GM23338 (cell line): ENCODE measurements at regions not wholly inside any gene's neighbourhood (a gene's known extent, or its start where the extent isn't known, plus 50 kb on each side); places are given as distances from the start of the nearest gene placed in this dataset.

Source experiments
- ATAC-seq: fragments of 200-7000 bp; cut with Tn5 transposase; 3 replicates; pipeline ENCODE4 v1.9.1; 2020
- DNase-seq: peaks from one replicate; pipeline ENCODE4 v3.0.0-alpha.2; 2015; ENCODE audit warnings: low spot score
- H2AFZ ChIP-seq: fragments of 200-600 bp; sonication (generic); 2 replicates; pipeline ENCODE4 v1.8.0; 2016; ENCODE audit warnings: antibody characterized with exemption, mild to moderate bottlenecking, moderate library complexity
- H3F3A ChIP-seq: fragments of 200-600 bp; sonication (generic); replicated peaks from 2 replicates; pipeline ENCODE4 v1.8.0; 2017; ENCODE audit warnings: antibody characterized with exemption, mixed run types, low read depth
- H3K27ac ChIP-seq: fragments of 200-600 bp; sonication (generic); 2 replicates; pipeline ENCODE4 v1.6.1; 2016; ENCODE audit warnings: low read depth
- H3K27me3 ChIP-seq: fragments of 200-600 bp; sonication (generic); 2 replicates; pipeline ENCODE4 v1.8.0; 2016; ENCODE audit warnings: mild to moderate bottlenecking, mixed run types, moderate library complexity; ENCODE audit not compliant: insufficient read depth
- H3K36me3 ChIP-seq: fragments of 200-600 bp; sonication (generic); 2 replicates; pipeline ENCODE4 v1.8.0; 2016; ENCODE audit warnings: mild to moderate bottlenecking; ENCODE audit not compliant: insufficient read depth
- H3K4me1 ChIP-seq: fragments of 200-600 bp; sonication (generic); 2 replicates; pipeline ENCODE4 v1.8.0; 2016; ENCODE audit warnings: mild to moderate bottlenecking, moderate library complexity; ENCODE audit not compliant: insufficient read depth
- H3K4me2 ChIP-seq: fragments of 200-600 bp; sonication (generic); 2 replicates; pipeline ENCODE4 v1.7.1; 2017; ENCODE audit warnings: mixed run types
- H3K4me3 ChIP-seq: fragments of 200-600 bp; sonication (generic); 2 replicates; pipeline ENCODE4 v1.6.1; 2016; ENCODE audit warnings: mixed run types
- H3K79me2 ChIP-seq: fragments of 200-600 bp; sonication (generic); replicated peaks from 2 replicates; pipeline ENCODE4 v1.8.0; 2017; ENCODE audit warnings: mild to moderate bottlenecking; ENCODE audit not compliant: insufficient read depth
- H3K9me2 ChIP-seq: fragments of 200-600 bp; sonication (generic); 2 replicates; pipeline ENCODE4 v1.8.0; 2017; ENCODE audit not compliant: insufficient read depth
- H4K20me1 ChIP-seq: fragments of 200-600 bp; sonication (generic); replicated peaks from 2 replicates; pipeline ENCODE4 v1.8.0; 2017; ENCODE audit warnings: mild to moderate bottlenecking; ENCODE audit not compliant: insufficient read depth
- H3K27ac Mint-ChIP-seq: 2 replicates; pipeline ENCODE4 v1.8.0; 2020; ENCODE audit warnings: inconsistent platforms, mild to moderate bottlenecking, moderate library complexity, mixed read lengths
- H3K27me3 Mint-ChIP-seq: 3 replicates; pipeline ENCODE4 v1.8.0; 2022; ENCODE audit warnings: low read depth, mild to moderate bottlenecking, moderate library complexity, mixed read lengths, inconsistent platforms; ENCODE audit not compliant: insufficient read depth, poor library complexity
- H3K36me3 Mint-ChIP-seq: 3 replicates; pipeline ENCODE4 v1.8.0; 2021; ENCODE audit warnings: low read depth, mild to moderate bottlenecking, inconsistent platforms, moderate library complexity, mixed read lengths
- H3K4me1 Mint-ChIP-seq: 3 replicates; pipeline ENCODE4 v1.8.0; 2020; ENCODE audit warnings: mild to moderate bottlenecking, inconsistent platforms, mixed read lengths
- H3K4me3 Mint-ChIP-seq: 3 replicates; pipeline ENCODE4 v1.8.0; 2021; ENCODE audit warnings: moderate library complexity, mild to moderate bottlenecking, inconsistent platforms, mixed read lengths
- H3K9me3 Mint-ChIP-seq: 3 replicates; pipeline ENCODE4 v1.8.0; 2020; ENCODE audit warnings: moderate library complexity, mild to moderate bottlenecking, inconsistent platforms, mixed read lengths
- CREB1 ChIP-seq: fragments of 250-450 bp; sonication (Bioruptor Pico); IDR thresholded peaks from 2 replicates; pipeline ENCODE4 v1.5.0; 2020; ENCODE audit warnings: low read depth, mild to moderate bottlenecking, moderate library complexity
- ETS1 ChIP-seq: IDR thresholded peaks from 2 replicates; pipeline ENCODE4 v1.6.1; 2016; ENCODE audit warnings: antibody characterized with exemption
- EZH2 ChIP-seq: fragments of 200-600 bp; sonication (generic); IDR thresholded peaks from one replicate; pipeline ENCODE4 v1.8.0; 2017; ENCODE audit warnings: antibody characterized with exemption, mild to moderate bottlenecking, low read depth; ENCODE audit not compliant: unreplicated experiment
- EZH2phosphoT487 ChIP-seq: fragments of 200-600 bp; sonication (generic); IDR thresholded peaks from one replicate; pipeline ENCODE4 v1.8.1; 2018; ENCODE audit warnings: antibody characterized with exemption; ENCODE audit not compliant: unreplicated experiment
- JUNB ChIP-seq: IDR thresholded peaks from one replicate; pipeline ENCODE4 v1.6.1; 2016; ENCODE audit warnings: antibody characterized with exemption; ENCODE audit not compliant: unreplicated experiment
- POLR2AphosphoS5 ChIP-seq: IDR thresholded peaks from 2 replicates; pipeline ENCODE4 v1.6.1; 2016; ENCODE audit warnings: antibody characterized with exemption, low read depth
- STAT1 ChIP-seq: IDR thresholded peaks from one replicate; pipeline ENCODE4 v1.6.1; 2016; ENCODE audit warnings: antibody characterized with exemption; ENCODE audit not compliant: unreplicated experiment
- ZNF114 ChIP-seq: fragments of 250-450 bp; sonication (Bioruptor Pico); IDR thresholded peaks from 2 replicates; pipeline ENCODE4 v1.5.0; 2020; ENCODE audit warnings: mild to moderate bottlenecking, moderate library complexity
- ZNF331 ChIP-seq: fragments of 250-450 bp; sonication (Bioruptor Pico); IDR thresholded peaks from 2 replicates; pipeline ENCODE4 v1.5.0; 2020; ENCODE audit warnings: low read depth, mild to moderate bottlenecking, moderate library complexity
- ZNF462 ChIP-seq: fragments of 250-450 bp; sonication (Bioruptor Pico); IDR thresholded peaks from 2 replicates; pipeline ENCODE4 v1.5.0; 2020; ENCODE audit warnings: mild to moderate bottlenecking, moderate library complexity
- TF ChIP-seq, protein P1 (sequence below), 2 experiments: fragments of 200-600 bp in 1 of 2; sonication (generic) in 1 of 2; conservative IDR thresholded peaks; 2 replicates each; pipeline versions ENCODE4 v1.5.1 to v1.6.1; 2016 to 2017; ENCODE audit warnings: antibody characterized with exemption in 2 of 2, low read depth in 2 of 2, mild to moderate bottlenecking in 2 of 2, moderate library complexity in 1 of 2
- TF ChIP-seq, protein P2 (sequence below): IDR thresholded peaks from one replicate; pipeline ENCODE4 v1.6.1; 2018; ENCODE audit warnings: antibody characterized with exemption; ENCODE audit not compliant: unreplicated experiment

GRCh38 chr1:192497214-192497794 is 78.3 kb upstream of the RGS1 start:
- ATAC-seq, result no peak

More at GRCh38 chr1:192497214-192497794, 78.3 kb upstream of the RGS1 start:
- Histone ChIP-seq H3K9me2 (peaks cover 5% of the 10 kb centered on the region; the same call in 1 of the 2 replicates), H3K27me3 (no peaks in the 10 kb centered on the region), H3K4me2 (no peak overlapping the region), H4K20me1 (no peaks in the 10 kb centered on the region), H3K79me2 (no peaks in the 10 kb centered on the region), H3F3A (no peaks in the 10 kb centered on the region), H3K27ac (no peak overlapping the region), H3K4me1 (no peaks in the 10 kb centered on the region), H3K4me3 (no peak overlapping the region), H3K36me3 (no peaks in the 10 kb centered on the region), H2AFZ (no peak overlapping the region)
- no peaks in the 10 kb centered on the region for H3K27me3 Mint-ChIP-seq
- TF ChIP-seq, protein P1, sequence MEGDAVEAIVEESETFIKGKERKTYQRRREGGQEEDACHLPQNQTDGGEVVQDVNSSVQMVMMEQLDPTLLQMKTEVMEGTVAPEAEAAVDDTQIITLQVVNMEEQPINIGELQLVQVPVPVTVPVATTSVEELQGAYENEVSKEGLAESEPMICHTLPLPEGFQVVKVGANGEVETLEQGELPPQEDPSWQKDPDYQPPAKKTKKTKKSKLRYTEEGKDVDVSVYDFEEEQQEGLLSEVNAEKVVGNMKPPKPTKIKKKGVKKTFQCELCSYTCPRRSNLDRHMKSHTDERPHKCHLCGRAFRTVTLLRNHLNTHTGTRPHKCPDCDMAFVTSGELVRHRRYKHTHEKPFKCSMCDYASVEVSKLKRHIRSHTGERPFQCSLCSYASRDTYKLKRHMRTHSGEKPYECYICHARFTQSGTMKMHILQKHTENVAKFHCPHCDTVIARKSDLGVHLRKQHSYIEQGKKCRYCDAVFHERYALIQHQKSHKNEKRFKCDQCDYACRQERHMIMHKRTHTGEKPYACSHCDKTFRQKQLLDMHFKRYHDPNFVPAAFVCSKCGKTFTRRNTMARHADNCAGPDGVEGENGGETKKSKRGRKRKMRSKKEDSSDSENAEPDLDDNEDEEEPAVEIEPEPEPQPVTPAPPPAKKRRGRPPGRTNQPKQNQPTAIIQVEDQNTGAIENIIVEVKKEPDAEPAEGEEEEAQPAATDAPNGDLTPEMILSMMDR (conservative IDR thresholded peaks at IDR 0.05; ENCODE audit: low read depth in 2 of 2), result no peak
- TF ChIP-seq EZH2 (no peak), STAT1 (no peak), ZNF114 (CRISPR knock-in tag) (no peak), JUNB (no peak), ZNF331 (CRISPR knock-in tag) (no peak), ETS1 (no peak), CREB1 (CRISPR knock-in tag) (no peak), EZH2phosphoT487 (no peak), ZNF462 (CRISPR knock-in tag) (no peak), POLR2AphosphoS5 (no peak)
- TF ChIP-seq, protein P2, sequence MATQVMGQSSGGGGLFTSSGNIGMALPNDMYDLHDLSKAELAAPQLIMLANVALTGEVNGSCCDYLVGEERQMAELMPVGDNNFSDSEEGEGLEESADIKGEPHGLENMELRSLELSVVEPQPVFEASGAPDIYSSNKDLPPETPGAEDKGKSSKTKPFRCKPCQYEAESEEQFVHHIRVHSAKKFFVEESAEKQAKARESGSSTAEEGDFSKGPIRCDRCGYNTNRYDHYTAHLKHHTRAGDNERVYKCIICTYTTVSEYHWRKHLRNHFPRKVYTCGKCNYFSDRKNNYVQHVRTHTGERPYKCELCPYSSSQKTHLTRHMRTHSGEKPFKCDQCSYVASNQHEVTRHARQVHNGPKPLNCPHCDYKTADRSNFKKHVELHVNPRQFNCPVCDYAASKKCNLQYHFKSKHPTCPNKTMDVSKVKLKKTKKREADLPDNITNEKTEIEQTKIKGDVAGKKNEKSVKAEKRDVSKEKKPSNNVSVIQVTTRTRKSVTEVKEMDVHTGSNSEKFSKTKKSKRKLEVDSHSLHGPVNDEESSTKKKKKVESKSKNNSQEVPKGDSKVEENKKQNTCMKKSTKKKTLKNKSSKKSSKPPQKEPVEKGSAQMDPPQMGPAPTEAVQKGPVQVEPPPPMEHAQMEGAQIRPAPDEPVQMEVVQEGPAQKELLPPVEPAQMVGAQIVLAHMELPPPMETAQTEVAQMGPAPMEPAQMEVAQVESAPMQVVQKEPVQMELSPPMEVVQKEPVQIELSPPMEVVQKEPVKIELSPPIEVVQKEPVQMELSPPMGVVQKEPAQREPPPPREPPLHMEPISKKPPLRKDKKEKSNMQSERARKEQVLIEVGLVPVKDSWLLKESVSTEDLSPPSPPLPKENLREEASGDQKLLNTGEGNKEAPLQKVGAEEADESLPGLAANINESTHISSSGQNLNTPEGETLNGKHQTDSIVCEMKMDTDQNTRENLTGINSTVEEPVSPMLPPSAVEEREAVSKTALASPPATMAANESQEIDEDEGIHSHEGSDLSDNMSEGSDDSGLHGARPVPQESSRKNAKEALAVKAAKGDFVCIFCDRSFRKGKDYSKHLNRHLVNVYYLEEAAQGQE, result no peak
- no peak overlapping the region for H3K27ac Mint-ChIP-seq
- peaks cover 3% of the 10 kb centered on the region; the same call in 1 of the 3 replicates for H3K4me1 Mint-ChIP-seq
- peaks cover 15% of the 10 kb centered on the region; the same call in 2 of the 3 replicates for H3K36me3 Mint-ChIP-seq
- H3K4me3 Mint-ChIP-seq, result no peak overlapping the region
- DNase-seq, result no peak
- peaks cover 17% of the 10 kb centered on the region for H3K9me3 Mint-ChIP-seq
